ENCODE measurements at regions not wholly inside any gene's neighbourhood (a gene's known extent, or its start where the extent isn't known, plus 50 kb on each side); places are given as distances from the start of the nearest gene placed in this dataset.

GRCh38 chr20:22862671-22863230, 172.4 kb upstream of the SSTR4 start:
- H3K14ac ChIP-seq (replicated peaks; ENCODE audit: low read depth, low read length), result no peak overlapping the region
- H3K23ac ChIP-seq (ENCODE audit: low read depth, low read length), result no peak overlapping the region
- DNase-seq (no peak), ATAC-seq (ENCODE audit: low read depth) (no peak)
- no peaks in the 10 kb centered on the region for H4K20me1 ChIP-seq (ENCODE audit: insufficient read depth, low read length)
- intact Hi-C loops (cut with micrococcal nuclease) (no loop called here), dilution Hi-C loops (cut with HindIII; ENCODE audit: low sequenced_read_pairs, unreplicated experiment) (no loop called here), in situ Hi-C loops (cut with MboI; ENCODE audit: low sequenced_read_pairs) (no loop called here)
- no peak overlapping the region for H3K4me2 ChIP-seq (ENCODE audit: low read depth, low read length)
- H3K79me1 ChIP-seq (ENCODE audit: low read depth in 1 of 2, low read length in 2 of 2), result no peaks in the 10 kb centered on the region
- no peak overlapping the region for H3K27ac ChIP-seq (ENCODE audit: insufficient read depth, low read length)
- H3K18ac ChIP-seq (ENCODE audit: low read depth, low read length), result no peak overlapping the region
- H2BK120ac ChIP-seq (ENCODE audit: low read depth, low read length), result no peak overlapping the region
- no peak overlapping the region for H2AK5ac ChIP-seq (ENCODE audit: low read depth, low read length)
- H3K36me3 ChIP-seq (ENCODE audit: control insufficient read depth, insufficient read depth, low read length), result no peaks in the 10 kb centered on the region
- H3K9ac ChIP-seq (ENCODE audit: low read depth, low read length), result no peak overlapping the region
- no peak overlapping the region for H2BK5ac ChIP-seq (ENCODE audit: low read depth, low read length, poor library complexity, severe bottlenecking)
- H3K56ac ChIP-seq (ENCODE audit: extremely low read depth, insufficient read depth, low read length), result no peak overlapping the region
- no peak overlapping the region for H4K5ac ChIP-seq (ENCODE audit: low read depth, low read length)
- no peak overlapping the region for H4K8ac ChIP-seq (ENCODE audit: low read depth in 2 of 2, low read length in 2 of 2)
- no peaks in the 10 kb centered on the region for H3K9me3 ChIP-seq (ENCODE audit: control insufficient read depth, insufficient read depth, low read length)
- no peak for TF ChIP-seq NFE2L2 (IDR thresholded peaks at IDR 0.05; ENCODE audit: low read depth, low read length)
- TF ChIP-seq ELK1 (IDR thresholded peaks at IDR 0.05; ENCODE audit: borderline replicate concordance, low read depth, low read length), result no peak
- no peak for TF ChIP-seq RAD21 (IDR thresholded peaks at IDR 0.05; ENCODE audit: low read length)
- no peak for TF ChIP-seq RFX5 (IDR thresholded peaks at IDR 0.05; ENCODE audit: low read depth, low read length)
- TF ChIP-seq USF2 (IDR thresholded peaks at IDR 0.05; ENCODE audit: low read depth, low read length), result no peak
- TF ChIP-seq BHLHE40 (IDR thresholded peaks at IDR 0.05; ENCODE audit: low read depth, low read length), result no peak
- TF ChIP-seq CEBPB (IDR thresholded peaks at IDR 0.05; ENCODE audit: low read depth, low read length), result no peak
- no peak for TF ChIP-seq RCOR1 (IDR thresholded peaks at IDR 0.05; ENCODE audit: insufficient replicate concordance, low read length)
- no peak for TF ChIP-seq SMC3 (IDR thresholded peaks at IDR 0.05; ENCODE audit: low read depth, low read length)
- no peak for TF ChIP-seq CTCF (conservative IDR thresholded peaks at IDR 0.05; ENCODE audit: low read depth, low read length)
- TF ChIP-seq POLR2A (IDR thresholded peaks at IDR 0.05; ENCODE audit: low read depth, low read length), result no peak
- no peak for TF ChIP-seq MXI1 (IDR thresholded peaks at IDR 0.05; ENCODE audit: borderline replicate concordance, low read depth, low read length)
- TF ChIP-seq MAFK (IDR thresholded peaks at IDR 0.05; ENCODE audit: low read depth, low read length), result no peak
- TF ChIP-seq CHD1 (IDR thresholded peaks at IDR 0.05; ENCODE audit: low read depth, low read length), result no peak
- no peak for TF ChIP-seq MAZ (IDR thresholded peaks at IDR 0.05; ENCODE audit: borderline replicate concordance, low read depth, low read length)
- TF ChIP-seq FOS (IDR thresholded peaks at IDR 0.05; ENCODE audit: low read depth, low read length), result no peak
- BruUV-seq (replicated peaks), result no TSS peak
- 73% methylated on average over 6 of the region's 11 CpGs; no CpG with 5 or more reads in 1 of the 2 experiments for WGBS, 2 experiments (ENCODE audit: extremely low coverage in 2 of 2, insufficient read length in 1 of 2)
- no peak overlapping the region for H3K4me3 ChIP-seq (ENCODE audit: insufficient read depth, low read depth, low read length)
- peaks cover 4% of the 10 kb centered on the region; the same call in 1 of the 2 replicates for H3K27me3 ChIP-seq (ENCODE audit: control insufficient read depth, insufficient read depth, low read length)
- no peak overlapping the region for H2AFZ ChIP-seq (replicated peaks; ENCODE audit: low read length, poor library complexity)
- ChIA-PET POLR2A (ENCODE audit: unreplicated experiment) (no interaction called here), CTCF (interaction anchor here (0.6 kb wide), 1 partner anchor 26 kb away, joined by 3 read pairs; no protein-coding TSS in a partner anchor)
- no peak overlapping the region for H2AK9ac ChIP-seq (replicated peaks; ENCODE audit: low read depth, low read length, poor library complexity)
- no peaks in the 10 kb centered on the region for H3K9me1 ChIP-seq (ENCODE audit: insufficient read depth, low read length)
- no peak overlapping the region for H3K4ac ChIP-seq (ENCODE audit: low read depth, low read length)
- no peak overlapping the region for H2BK20ac ChIP-seq (ENCODE audit: low read depth, low read length)
- H3K4me1 ChIP-seq (ENCODE audit: control insufficient read depth, insufficient read depth, low read length), result no peaks in the 10 kb centered on the region
- H2BK15ac ChIP-seq (ENCODE audit: low read depth, low read length), result no peak overlapping the region
- no peak overlapping the region for H4K91ac ChIP-seq (ENCODE audit: insufficient read depth, low read depth, low read length)
